ENCODE measurements at regions not wholly inside any gene's neighbourhood (a gene's known extent, or its start where the extent isn't known, plus 50 kb on each side); places are given as distances from the start of the nearest gene placed in this dataset.
"Not testable (repeated sequence)": the region's sequence is repeated elsewhere in the genome, so short reads cannot be mapped to it uniquely, and the experiment has no call there.

GRCh38 chr7:155395176-155395797 is 62.6 kb upstream of the EN2 start:
- DNase-seq, result peak in 18 of 58 donors; percentile 4 to 64 (median 20)

DNA sequence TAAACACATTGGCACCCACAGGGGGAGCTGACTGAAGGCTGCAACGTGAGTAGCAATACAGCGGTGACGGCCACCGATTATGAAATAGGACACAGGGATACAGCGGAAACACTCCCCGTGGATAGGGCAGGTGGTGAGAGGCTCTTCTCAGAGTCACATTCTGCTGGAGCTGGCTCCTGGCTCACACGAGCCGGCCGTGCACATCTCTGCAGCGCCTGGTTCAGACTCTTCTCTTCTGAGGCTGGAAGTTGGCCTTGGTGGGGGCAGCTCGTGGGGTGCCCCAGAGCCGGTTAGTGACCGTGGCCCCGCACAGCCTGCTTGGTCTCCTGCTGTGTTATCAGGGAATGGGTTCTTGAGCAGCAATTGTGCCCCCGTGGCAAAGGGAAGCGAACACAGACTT is 61.3 kb upstream of the EN2 start:
- no peak for DNase-seq

DNA sequence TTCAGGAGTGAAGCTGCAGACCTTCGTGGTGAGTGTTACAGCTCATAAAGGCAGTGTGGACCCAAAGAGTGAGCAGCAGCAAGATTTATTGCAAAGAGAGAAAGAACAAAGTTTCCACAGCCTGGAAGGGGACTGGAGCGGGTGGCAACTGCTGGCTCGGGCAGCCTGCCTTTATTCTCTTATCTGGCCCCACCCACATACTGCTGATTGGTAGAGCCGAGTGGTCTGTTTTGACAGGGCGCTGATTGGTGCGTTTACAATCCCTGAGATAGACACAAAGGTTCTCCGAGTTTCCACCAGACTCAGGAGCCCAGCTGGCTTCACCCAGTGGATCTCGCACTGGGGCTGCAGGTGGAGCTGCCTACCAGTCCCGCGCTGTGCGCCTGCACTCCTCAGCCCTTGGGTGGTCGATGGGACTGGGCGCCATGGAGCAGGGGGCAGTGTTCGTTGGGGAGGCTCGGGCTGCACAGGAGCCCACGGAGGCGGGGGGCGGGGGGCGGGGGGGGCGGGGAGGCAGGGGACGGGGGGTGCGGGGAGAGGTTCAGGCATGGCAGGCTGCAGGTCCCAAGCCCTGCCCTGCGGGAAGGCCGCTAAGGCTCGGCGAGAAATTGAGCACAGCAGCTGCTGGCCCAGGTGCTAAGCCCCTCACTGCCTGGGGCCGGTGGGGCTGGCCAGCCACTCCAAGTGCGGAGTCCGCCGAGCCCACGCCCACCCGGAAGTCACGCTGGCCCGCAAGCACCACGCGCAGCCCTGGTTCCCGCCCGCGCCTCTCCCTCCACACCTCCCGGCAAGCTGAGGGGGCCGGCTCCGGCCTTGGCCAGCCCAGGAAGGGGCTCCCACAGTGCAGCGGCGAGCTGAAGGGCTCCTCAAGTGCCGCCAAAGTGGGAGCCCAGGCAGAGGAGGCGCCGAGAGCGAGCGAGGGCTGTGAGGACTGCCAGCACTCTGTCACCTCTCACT is 59.9 kb upstream of the EN2 start:
- not testable (repeated sequence) for DNase-seq

DNA sequence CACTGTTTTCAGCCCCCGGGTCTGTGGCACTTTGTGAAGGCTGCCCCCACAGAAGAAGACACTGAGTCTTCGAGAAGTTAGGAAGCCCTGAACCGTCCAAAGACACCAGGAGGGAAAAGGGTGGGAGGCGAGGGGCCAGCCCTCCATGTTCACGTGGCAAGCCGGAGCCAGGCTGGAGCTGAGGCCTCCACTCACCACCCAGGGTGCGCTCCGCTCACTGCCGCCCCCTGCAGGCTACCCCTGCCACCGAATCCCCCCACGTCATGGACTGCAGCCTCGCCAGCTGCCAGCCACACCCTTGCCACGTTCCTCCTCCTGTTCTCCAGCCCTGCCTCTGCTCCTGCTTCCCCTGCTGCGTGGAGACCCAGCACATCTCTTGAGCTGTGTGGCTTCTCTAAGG is 59.0 kb upstream of the EN2 start:
- DNase-seq, result no peak

DNA sequence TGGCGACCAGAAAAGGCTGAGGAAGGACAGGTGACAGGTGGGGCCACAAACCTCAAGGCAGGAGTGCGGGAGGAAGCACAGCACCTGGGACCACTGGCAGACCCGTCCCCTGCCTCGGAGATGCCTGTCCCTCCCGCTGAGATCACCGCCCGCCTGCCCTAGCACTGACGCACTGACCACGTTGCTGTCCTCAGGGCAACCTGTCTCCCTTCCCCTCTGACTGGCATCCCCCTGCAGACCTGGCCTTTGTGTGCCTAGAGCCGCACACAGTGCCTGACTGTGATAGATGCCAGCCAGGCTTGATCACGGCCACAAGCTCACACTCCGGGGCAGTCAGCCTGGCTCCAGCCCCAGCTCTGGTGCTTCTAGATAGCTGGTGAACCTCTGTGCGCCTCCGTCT is 58.4 kb upstream of the EN2 start:
- no peak for DNase-seq

DNA sequence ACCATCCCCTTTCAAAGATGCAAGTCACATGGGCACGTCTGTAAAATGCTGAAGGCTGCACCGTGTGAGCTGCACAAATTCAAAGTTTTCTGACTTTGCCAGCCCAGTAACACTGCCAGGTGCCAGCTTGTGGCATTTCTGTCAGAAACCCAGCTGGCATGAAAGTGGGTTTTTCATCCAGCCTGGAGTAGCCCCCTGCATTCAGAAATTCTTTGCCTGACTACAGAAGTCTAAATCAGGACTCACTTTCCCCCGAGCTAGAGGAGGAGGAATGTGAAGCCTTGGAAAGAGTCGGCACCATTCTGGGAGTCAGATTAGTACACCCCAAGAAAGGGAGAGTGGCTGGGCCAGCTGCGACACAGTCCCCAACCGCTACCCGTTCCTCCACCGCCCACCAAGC is 56.7 kb upstream of the EN2 start:
- peak in 2 of 58 donors; percentile 22 to 26 for DNase-seq

GRCh38 chr7:155401884-155402283 is 56.0 kb upstream of the EN2 start:
- DNase-seq, result no peak

DNA sequence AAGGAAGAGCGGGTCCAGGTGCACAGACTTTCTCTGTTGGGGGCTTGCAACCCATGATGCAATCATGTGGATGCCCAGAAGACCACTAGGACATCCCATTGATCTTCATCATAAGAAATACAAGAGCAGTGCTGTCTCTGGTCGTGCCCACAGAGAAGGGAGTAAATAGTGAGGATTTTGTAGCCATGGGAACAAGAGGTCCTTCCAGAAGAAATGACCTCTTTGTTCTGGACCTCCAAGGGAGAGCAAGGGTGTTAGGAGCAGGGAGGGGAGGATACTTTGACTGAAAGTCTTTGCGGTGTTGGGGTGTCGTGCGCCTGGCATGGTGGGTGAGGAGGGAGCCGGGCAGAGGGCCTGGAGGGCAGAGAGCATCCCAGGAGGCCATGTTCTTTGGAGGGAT is 55.0 kb upstream of the EN2 start:
- peak in 8 of 58 donors; percentile 12 to 62 (median 42) for DNase-seq

GRCh38 chr7:155404976-155405375 is 53.0 kb upstream of the EN2 start:
- DNase-seq, result no peak

DNA sequence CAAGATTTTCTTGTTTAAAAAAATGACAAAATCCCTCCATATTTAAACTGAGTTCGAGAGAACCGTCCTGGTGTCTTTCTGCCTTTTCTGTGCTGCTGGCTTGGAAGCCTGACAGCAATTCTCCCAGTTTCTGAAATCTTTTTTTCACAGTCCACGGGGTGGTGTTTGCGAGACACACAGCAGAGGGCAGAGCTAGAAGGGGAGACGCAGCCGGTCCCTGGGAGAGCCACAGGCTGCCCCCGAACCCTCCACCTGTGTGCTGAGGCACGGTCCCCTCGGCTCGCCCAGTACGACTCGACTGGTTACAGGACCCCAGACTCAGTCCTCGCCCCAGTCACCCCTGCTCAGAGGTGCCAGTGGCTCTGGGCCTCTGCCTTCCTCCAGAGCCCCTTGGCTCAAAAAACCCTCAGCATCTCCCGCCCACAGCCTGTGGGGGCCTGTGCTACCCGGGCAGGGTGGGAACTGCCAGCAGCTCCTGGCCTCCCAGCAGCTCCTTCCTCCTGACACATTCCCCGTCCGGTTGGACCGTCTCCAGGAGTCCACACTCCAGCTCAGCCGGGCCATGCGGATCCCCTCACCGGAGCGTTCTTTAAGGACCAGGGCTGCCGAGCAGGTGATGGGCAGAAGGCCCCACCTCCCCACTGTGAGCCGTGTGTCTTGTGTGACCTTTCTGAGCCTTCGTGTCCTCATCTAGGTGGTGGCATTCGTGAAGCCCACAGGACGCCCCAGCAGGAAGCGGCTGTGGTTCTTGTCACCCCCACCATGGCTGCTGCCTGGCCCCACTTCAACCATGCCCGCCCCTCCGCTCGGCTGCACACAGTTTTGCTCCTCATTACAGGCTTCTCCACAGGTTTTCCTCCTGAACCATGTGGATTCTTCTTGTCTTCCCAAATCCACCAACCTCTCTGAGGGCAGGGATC is 52.3 kb upstream of the EN2 start:
- peak in 19 of 58 donors; percentile 5 to 66 (median 28) for DNase-seq

GRCh38 chr7:155407799-155408198 is 50.1 kb upstream of the EN2 start:
- DNase-seq, result no peak
